ENCODE measurements at regions not wholly inside any gene's neighbourhood (a gene's known extent, or its start where the extent isn't known, plus 50 kb on each side); places are given as distances from the start of the nearest gene placed in this dataset.

GRCh38 chr2:106041150-106041549 is 153.0 kb downstream of the UXS1 start:
- DNase-seq (ENCODE audit: low read depth in 1 of 2, low spot score in 1 of 2): no peak
- no peak for TF ChIP-seq JUND (IDR thresholded peaks at IDR 0.05; ENCODE audit: low read depth)

GRCh38 chr2:106039634-106040315 is 154.3 kb downstream of the UXS1 start:
- TF ChIP-seq JUND (IDR thresholded peaks at IDR 0.05; ENCODE audit: low read depth): no peak
- no peak for DNase-seq (ENCODE audit: low read depth in 1 of 2, low spot score in 1 of 2)
- in situ Hi-C loops (cut with HindIII; ENCODE audit: low pct_unique_long_range_greater_than_20kb, low sequenced_read_pairs): no loop called here

More at GRCh38 chr2:106041150-106041549, 153.0 kb downstream of the UXS1 start:
- in situ Hi-C loops (cut with HindIII; ENCODE audit: low pct_unique_long_range_greater_than_20kb, low sequenced_read_pairs): no loop called here

DNA sequence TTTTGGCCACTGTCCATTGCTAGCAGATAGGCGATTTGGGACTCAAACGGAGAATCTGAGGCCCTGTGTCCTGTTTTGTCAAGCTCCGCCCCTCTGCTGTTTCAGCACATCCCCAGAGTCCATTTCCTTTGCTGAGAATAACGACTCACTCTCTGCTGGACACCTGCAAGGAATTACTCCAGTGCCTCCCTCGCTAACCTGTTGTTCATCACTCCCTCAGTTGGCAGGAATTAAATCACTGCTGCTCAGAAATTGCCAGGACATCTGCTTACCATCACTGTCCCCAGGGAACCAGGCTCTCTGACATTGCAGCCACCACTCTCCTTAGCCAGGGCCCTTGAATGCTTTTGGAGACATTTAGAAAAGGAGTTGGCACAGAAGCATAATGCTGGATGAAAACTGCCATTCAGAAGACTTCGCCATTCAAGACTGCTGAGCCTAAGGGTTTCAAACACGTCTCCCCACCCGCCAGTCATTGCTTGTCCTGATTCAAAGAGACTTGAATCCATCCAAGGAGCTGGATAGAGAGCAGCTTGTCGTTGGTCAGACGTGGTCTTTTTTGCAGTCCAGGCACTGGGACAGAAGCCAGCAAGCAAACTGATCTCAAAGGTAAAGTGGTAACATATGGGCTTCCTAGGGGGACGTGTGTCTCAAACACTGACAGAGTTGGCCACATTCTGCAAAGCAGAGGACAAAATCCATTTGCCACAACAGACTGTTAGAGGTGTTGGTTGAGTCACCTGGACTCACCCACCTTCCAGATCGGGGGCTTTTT is 155.3 kb downstream of the UXS1 start:
- no peak for DNase-seq (ENCODE audit: low read depth in 1 of 2, low spot score in 1 of 2)
- in situ Hi-C loops (cut with HindIII; ENCODE audit: low pct_unique_long_range_greater_than_20kb, low sequenced_read_pairs): no loop called here
- TF ChIP-seq JUND (IDR thresholded peaks at IDR 0.05; ENCODE audit: low read depth): no peak

- TF ChIP-seq JUND (IDR thresholded peaks at IDR 0.05; ENCODE audit: low read depth): no peak
- in situ Hi-C loops (cut with HindIII; ENCODE audit: low pct_unique_long_range_greater_than_20kb, low sequenced_read_pairs): no loop called here
- DNase-seq (ENCODE audit: low read depth in 1 of 2, low spot score in 1 of 2): no peak
These were observed 156.2 kb downstream of the UXS1 start for GRCh38 chr2:106037932-106038331.

- DNase-seq (ENCODE audit: low read depth in 1 of 2, low spot score in 1 of 2): no peak
- in situ Hi-C loops (cut with HindIII; ENCODE audit: low pct_unique_long_range_greater_than_20kb, low sequenced_read_pairs): no loop called here
- no peak for TF ChIP-seq JUND (IDR thresholded peaks at IDR 0.05; ENCODE audit: low read depth)
These were observed 156.8 kb downstream of the UXS1 start for GRCh38 chr2:106037262-106037661.

DNA sequence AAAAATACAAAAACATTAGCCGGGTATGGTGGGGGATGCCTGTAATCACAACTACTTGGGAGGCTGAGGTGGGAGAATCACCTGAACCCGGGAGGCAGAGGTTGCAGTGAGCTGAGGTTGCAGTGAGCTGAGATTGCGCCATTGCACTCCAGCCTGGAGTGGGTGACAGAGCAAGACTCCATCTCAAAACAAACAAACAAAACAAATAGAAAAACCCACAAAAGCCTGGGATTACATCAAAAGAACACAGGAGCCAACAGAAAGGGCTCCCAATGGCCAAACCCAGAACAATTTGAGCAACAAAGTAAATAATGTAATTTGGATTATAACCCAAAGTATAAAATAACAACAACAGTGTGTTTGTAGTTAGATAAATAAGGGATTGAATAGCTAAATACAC is 159.8 kb downstream of the UXS1 start:
- no peak for TF ChIP-seq JUND (IDR thresholded peaks at IDR 0.05; ENCODE audit: low read depth)
- peak in 1 of 2 experiments; percentile 65 for DNase-seq (ENCODE audit: low read depth in 1 of 2, low spot score in 1 of 2)
- in situ Hi-C loops (cut with HindIII; ENCODE audit: low pct_unique_long_range_greater_than_20kb, low sequenced_read_pairs): no loop called here

DNA sequence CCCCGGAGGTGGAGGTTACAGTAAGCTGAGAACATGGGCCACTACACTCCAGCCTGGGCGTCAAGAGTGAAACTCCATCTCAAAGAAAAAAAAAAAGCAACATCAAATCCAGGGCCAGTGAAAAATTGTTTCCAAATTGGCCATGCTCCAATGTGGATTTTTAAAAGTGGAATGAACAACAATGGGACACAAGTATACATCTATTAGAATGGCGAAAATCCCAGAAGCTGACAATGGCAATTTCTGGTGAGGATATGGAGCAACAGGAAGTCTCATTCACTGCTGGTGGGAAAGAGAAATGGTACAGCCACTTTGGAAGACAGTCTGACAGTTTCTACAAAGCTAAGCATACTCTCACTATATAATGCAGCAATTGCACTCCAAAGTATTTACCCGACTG is 161.4 kb downstream of the UXS1 start:
- DNase-seq (ENCODE audit: low read depth in 1 of 2, low spot score in 1 of 2): no peak
- in situ Hi-C loops (cut with HindIII; ENCODE audit: low pct_unique_long_range_greater_than_20kb, low sequenced_read_pairs): no loop called here
- TF ChIP-seq JUND (IDR thresholded peaks at IDR 0.05; ENCODE audit: low read depth): no peak

GRCh38 chr2:106030287-106031268 is 163.5 kb downstream of the UXS1 start:
- DNase-seq (ENCODE audit: low read depth in 1 of 2, low spot score in 1 of 2): peak in 1 of 2 experiments; percentile 70
- in situ Hi-C loops (cut with HindIII; ENCODE audit: low pct_unique_long_range_greater_than_20kb, low sequenced_read_pairs): no loop called here
- no peak for TF ChIP-seq JUND (IDR thresholded peaks at IDR 0.05; ENCODE audit: low read depth)

- no peak for TF ChIP-seq JUND (IDR thresholded peaks at IDR 0.05; ENCODE audit: low read depth)
- in situ Hi-C loops (cut with HindIII; ENCODE audit: low pct_unique_long_range_greater_than_20kb, low sequenced_read_pairs): no loop called here
- DNase-seq (ENCODE audit: low read depth in 1 of 2, low spot score in 1 of 2): no peak
These were observed 165.9 kb downstream of the UXS1 start for GRCh38 chr2:106028192-106028591.

DNA sequence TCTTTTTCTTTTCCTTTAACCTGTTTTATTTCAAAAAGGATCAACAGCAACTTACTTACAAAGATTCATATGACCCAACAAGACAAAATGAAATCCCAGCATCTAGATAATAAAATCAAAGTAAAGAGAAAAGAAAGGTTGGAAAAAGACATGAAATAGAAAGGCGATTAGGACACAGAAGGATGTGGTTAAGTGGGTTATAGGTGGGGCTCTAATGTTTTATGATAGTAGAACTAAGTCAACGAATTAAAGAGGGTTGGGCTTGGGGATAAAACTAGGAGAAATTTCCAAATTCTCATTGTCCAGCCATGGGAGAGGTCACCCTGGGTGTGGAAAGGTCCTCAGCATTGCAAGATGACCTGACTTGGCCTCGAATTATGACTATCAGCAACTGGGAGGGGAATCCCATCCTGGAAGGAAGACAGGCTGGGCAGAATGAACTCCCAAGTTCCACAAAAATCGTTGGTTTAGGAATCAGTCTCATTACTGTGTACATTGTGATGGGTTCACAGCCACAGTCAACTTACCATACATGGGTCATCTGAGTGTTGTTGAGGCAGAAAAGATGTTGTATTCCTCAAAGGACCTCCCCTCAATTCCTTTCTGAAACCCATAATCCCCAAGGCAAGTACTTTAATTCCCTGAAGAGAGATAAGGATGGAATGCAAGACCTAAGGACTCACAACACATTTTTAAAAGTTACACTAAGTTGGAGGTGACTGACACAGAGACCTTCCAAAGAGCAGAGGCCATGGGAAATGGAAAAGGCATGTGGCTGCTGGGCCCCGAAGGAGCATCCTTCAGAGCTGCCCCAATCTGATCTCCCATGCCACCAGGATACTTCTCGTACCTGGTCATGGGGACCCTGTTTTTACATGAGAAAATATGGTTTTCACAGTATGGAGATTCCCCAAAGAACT is 167.6 kb downstream of the UXS1 start:
- no peak for TF ChIP-seq JUND (IDR thresholded peaks at IDR 0.05; ENCODE audit: low read depth)
- in situ Hi-C loops (cut with HindIII; ENCODE audit: low pct_unique_long_range_greater_than_20kb, low sequenced_read_pairs): no loop called here
- no peak for DNase-seq (ENCODE audit: low read depth in 1 of 2, low spot score in 1 of 2)

- DNase-seq (ENCODE audit: low read depth in 1 of 2, low spot score in 1 of 2): no peak
- no peak for TF ChIP-seq JUND (IDR thresholded peaks at IDR 0.05; ENCODE audit: low read depth)
- in situ Hi-C loops (cut with HindIII; ENCODE audit: low pct_unique_long_range_greater_than_20kb, low sequenced_read_pairs): no loop called here
These were observed 168.3 kb downstream of the UXS1 start for GRCh38 chr2:106025796-106026195.

- in situ Hi-C loops (cut with HindIII; ENCODE audit: low pct_unique_long_range_greater_than_20kb, low sequenced_read_pairs): no loop called here
- no peak for DNase-seq (ENCODE audit: low read depth in 1 of 2, low spot score in 1 of 2)
- no peak for TF ChIP-seq JUND (IDR thresholded peaks at IDR 0.05; ENCODE audit: low read depth)
These were observed 172.5 kb downstream of the UXS1 start for GRCh38 chr2:106021662-106022028.
